ENCODE measurements at regions not wholly inside any gene's neighbourhood (a gene's known extent, or its start where the extent isn't known, plus 50 kb on each side); places are given as distances from the start of the nearest gene placed in this dataset.

GRCh38 chrX:138157850-138158249 is 553.7 kb downstream of the FGF13 start:
- TF ChIP-seq POLR2A (IDR thresholded peaks at IDR 0.05; ENCODE audit: extremely low read depth, insufficient read length) (no peak), CTCF (IDR thresholded peaks at IDR 0.05; ENCODE audit: low read depth, low read length) (no peak), MAX (IDR thresholded peaks at IDR 0.05; ENCODE audit: low read depth, low read length) (no peak), MYC (IDR thresholded peaks at IDR 0.05; ENCODE audit: low read depth, low read length) (no peak)

Measured in NB4 (cell line).